Smooth muscle cell (in vitro differentiated cells): ENCODE measurements at regions not wholly inside any gene's neighbourhood (a gene's known extent, or its start where the extent isn't known, plus 50 kb on each side); places are given as distances from the start of the nearest gene placed in this dataset.

Experiments used
- DNase-seq: peaks from one replicate; lab custom pipeline; 2025; ENCODE audit not compliant: unreplicated experiment; lab: John Stamatoyannopoulos, UW
- H2AFZ ChIP-seq: fragments of 200-600 bp; sonication (generic); 2 replicates; pipeline ENCODE4 v1.6.0; 2016; ENCODE audit warnings: antibody characterized with exemption, low read depth, mild to moderate bottlenecking
- H3F3A ChIP-seq: fragments of 200-600 bp; sonication (generic); 2 replicates; pipeline ENCODE4 v1.6.0; 2017; ENCODE audit warnings: antibody characterized with exemption, low read depth
- H3K27ac ChIP-seq: fragments of 200-600 bp; sonication (generic); 2 replicates; pipeline ENCODE4 v1.5.1; 2016; ENCODE audit warnings: low read depth, mild to moderate bottlenecking
- H3K27me3 ChIP-seq: fragments of 200-600 bp; sonication (generic); 2 replicates; pipeline ENCODE4 v1.6.1; 2016; ENCODE audit warnings: low read depth, mild to moderate bottlenecking
- H3K36me3 ChIP-seq: fragments of 200-600 bp; sonication (generic); 2 replicates; pipeline ENCODE4 v1.5.1; 2016; ENCODE audit warnings: low read depth
- H3K4me1 ChIP-seq: fragments of 200-600 bp; sonication (generic); 2 replicates; pipeline ENCODE4 v1.5.1; 2016; ENCODE audit warnings: low read depth
- H3K4me2 ChIP-seq: fragments of 200-600 bp; sonication (generic); 2 replicates; pipeline ENCODE4 v1.6.0; 2016; ENCODE audit warnings: mild to moderate bottlenecking
- H3K4me3 ChIP-seq: fragments of 200-600 bp; sonication (generic); 2 replicates; pipeline ENCODE4 v1.5.1; 2016; ENCODE audit warnings: mild to moderate bottlenecking
- H3K79me2 ChIP-seq: fragments of 200-600 bp; sonication (generic); 2 replicates; pipeline ENCODE4 v1.6.0; 2016; ENCODE audit warnings: low read depth, mild to moderate bottlenecking
- H3K9ac ChIP-seq: fragments of 200-600 bp; sonication (generic); 2 replicates; pipeline ENCODE4 v1.6.0; 2016; ENCODE audit warnings: low read depth
- H3K9me3 ChIP-seq: fragments of 200-600 bp; sonication (generic); replicated peaks from 2 replicates; pipeline ENCODE4 v1.5.1; 2016; ENCODE audit warnings: low read depth
- H4K20me1 ChIP-seq: fragments of 200-600 bp; sonication (generic); 2 replicates; pipeline ENCODE4 v1.6.0; 2016; ENCODE audit warnings: low read depth
- CTCF ChIP-seq: fragments of 200-600 bp; sonication (generic); IDR thresholded peaks from 2 replicates; pipeline ENCODE4 v1.5.1; 2017; ENCODE audit warnings: borderline replicate concordance, mild to moderate bottlenecking, antibody characterized with exemption; ENCODE audit not compliant: insufficient read depth, poor library complexity, severe bottlenecking
- WGBS: methylation state at CpG from one replicate; pipeline ENCODE4 v1.1.7; 2016; ENCODE audit warnings: low lambda C conversion rate; 5-methylcytosine and 5-hydroxymethylcytosine counted together

GRCh38 chr6:92126983-92127382, 1292.4 kb downstream of the EPHA7 start:
- DNase-seq = no peak
- no peaks in the 10 kb centered on the region for H3F3A ChIP-seq
- H3K36me3 ChIP-seq = no peaks in the 10 kb centered on the region
- H3K9me3 ChIP-seq = no peaks in the 10 kb centered on the region
- H3K4me3 ChIP-seq = no peak overlapping the region
- WGBS = 86% methylated on average over 6 of the region's 6 CpGs
- H4K20me1 ChIP-seq = no peaks in the 10 kb centered on the region
- no peak overlapping the region for H2AFZ ChIP-seq
- H3K4me2 ChIP-seq = no peak overlapping the region
- H3K79me2 ChIP-seq = no peaks in the 10 kb centered on the region
- H3K4me1 ChIP-seq = peaks cover 4% of the 10 kb centered on the region
- no peak overlapping the region for H3K9ac ChIP-seq
- H3K27ac ChIP-seq = no peak overlapping the region
- TF ChIP-seq CTCF = no peak
- no peaks in the 10 kb centered on the region for H3K27me3 ChIP-seq

- Histone ChIP-seq H3F3A (no peaks in the 10 kb centered on the region), H2AFZ (no peak overlapping the region), H3K9me3 (no peaks in the 10 kb centered on the region), H3K36me3 (no peaks in the 10 kb centered on the region), H3K27ac (no peak overlapping the region), H4K20me1 (no peaks in the 10 kb centered on the region), H3K79me2 (no peaks in the 10 kb centered on the region), H3K4me2 (no peak overlapping the region), H3K4me1 (peaks cover 4% of the 10 kb centered on the region), H3K9ac (no peak overlapping the region), H3K27me3 (no peaks in the 10 kb centered on the region), H3K4me3 (no peak overlapping the region)
- DNase-seq = no peak
- WGBS = 87% methylated on average over 4 of the region's 4 CpGs
- TF ChIP-seq CTCF = no peak
Measured at GRCh38 chr6:92126088-92126487, 1293.3 kb downstream of the EPHA7 start.

GRCh38 chr6:92125681-92126080, 1293.7 kb downstream of the EPHA7 start:
- WGBS = 78% methylated on average over 3 of the region's 4 CpGs
- no peaks in the 10 kb centered on the region for H3F3A ChIP-seq
- no peaks in the 10 kb centered on the region for H3K79me2 ChIP-seq
- no peak overlapping the region for H3K4me3 ChIP-seq
- H3K9me3 ChIP-seq = no peaks in the 10 kb centered on the region
- peaks cover 4% of the 10 kb centered on the region for H3K4me1 ChIP-seq
- no peak overlapping the region for H3K27ac ChIP-seq
- no peak for DNase-seq
- no peak for TF ChIP-seq CTCF
- no peak overlapping the region for H3K4me2 ChIP-seq
- H3K36me3 ChIP-seq = no peaks in the 10 kb centered on the region
- no peaks in the 10 kb centered on the region for H4K20me1 ChIP-seq
- no peak overlapping the region for H3K9ac ChIP-seq
- no peak overlapping the region for H2AFZ ChIP-seq
- H3K27me3 ChIP-seq = no peaks in the 10 kb centered on the region

- no peaks in the 10 kb centered on the region for H4K20me1 ChIP-seq
- H3F3A ChIP-seq = no peaks in the 10 kb centered on the region
- peak overlapping the region; percentile 3 for H3K27ac ChIP-seq
- 13% methylated on average over 7 of the region's 7 CpGs for WGBS
- DNase-seq = no peak
- peak overlapping the region; percentile 36 for H3K4me3 ChIP-seq
- peak overlapping the region; percentile 81 for H3K4me2 ChIP-seq
- H3K79me2 ChIP-seq = no peaks in the 10 kb centered on the region
- no peak overlapping the region for H3K9ac ChIP-seq
- TF ChIP-seq CTCF = no peak
- H2AFZ ChIP-seq = peak overlapping the region; percentile 83
- H3K36me3 ChIP-seq = no peaks in the 10 kb centered on the region
- peaks cover 4% of the 10 kb centered on the region for H3K4me1 ChIP-seq
- H3K27me3 ChIP-seq = no peaks in the 10 kb centered on the region
- H3K9me3 ChIP-seq = no peaks in the 10 kb centered on the region
Measured at GRCh38 chr6:92124200-92124651, 1295.1 kb downstream of the EPHA7 start.
